Liver (tissue), 8 donors: ENCODE measurements at regions not wholly inside any gene's neighbourhood (a gene's known extent, or its start where the extent isn't known, plus 50 kb on each side); places are given as distances from the start of the nearest gene placed in this dataset.

Experiments
- DNase-seq: peaks from one replicate; pipeline ENCODE4 v3.0.0-alpha.2; 2017; ENCODE audit warnings: low spot score
- H3K27ac ChIP-seq, 2 donors: one replicate each; pipeline ENCODE4 v1.7.0; 2013; ENCODE audit warnings: inconsistent platforms in 2 of 2, low read length in 2 of 2, control low read depth in 1 of 2, low read depth in 1 of 2, mild to moderate bottlenecking in 1 of 2
- H3K27me3 ChIP-seq, 4 donors: one replicate each; pipeline versions ENCODE4 v1.6.1 to v1.7.0; 2013; ENCODE audit warnings: low read length in 3 of 4, inconsistent platforms in 1 of 4, mild to moderate bottlenecking in 1 of 4, moderate library complexity in 1 of 4; ENCODE audit not compliant: control insufficient read depth in 4 of 4, insufficient read depth in 4 of 4
- H3K36me3 ChIP-seq, 4 donors: one replicate each; pipeline versions ENCODE4 v1.6.1 to v1.7.0; 2013; ENCODE audit warnings: low read length in 3 of 4, mild to moderate bottlenecking in 3 of 4, low read depth in 1 of 4, moderate library complexity in 1 of 4; ENCODE audit not compliant: control insufficient read depth in 4 of 4, insufficient read depth in 3 of 4
- H3K4me1 ChIP-seq, 4 donors: one replicate each; pipeline versions ENCODE4 v1.6.1 to v1.7.0; 2013; ENCODE audit warnings: low read length in 3 of 4, mild to moderate bottlenecking in 3 of 4, moderate library complexity in 1 of 4; ENCODE audit not compliant: control insufficient read depth in 4 of 4, insufficient read depth in 4 of 4
- H3K4me3 ChIP-seq, 3 donors: one replicate each; pipeline versions ENCODE4 v1.6.1 to v1.7.0; 2013; ENCODE audit warnings: low read length in 3 of 3, control low read depth in 1 of 3, low read depth in 1 of 3, mild to moderate bottlenecking in 1 of 3
- H3K9ac ChIP-seq, 2 donors: one replicate each; pipeline ENCODE4 v1.7.0; 2013; ENCODE audit warnings: low read length in 2 of 2, mild to moderate bottlenecking in 2 of 2, moderate library complexity in 2 of 2, control low read depth in 1 of 2, low read depth in 1 of 2
- H3K9me3 ChIP-seq, 4 donors: one replicate each; pipeline versions ENCODE4 v1.6.1 to v1.7.0; 2013; ENCODE audit warnings: low read length in 3 of 4; ENCODE audit not compliant: control insufficient read depth in 4 of 4
- EGR1 ChIP-seq, 2 donors: IDR thresholded peaks; 2 replicates each; pipeline ENCODE4 v1.6.1; 2016 to 2018; ENCODE audit warnings: antibody characterized with exemption in 2 of 2, low read depth in 2 of 2
- FOXA1 ChIP-seq: IDR thresholded peaks from 2 replicates; pipeline ENCODE4 v1.6.1; 2016; ENCODE audit warnings: antibody characterized with exemption
- GABPA ChIP-seq, 2 donors: IDR thresholded peaks in 1 of 2; conservative IDR thresholded peaks in 1 of 2; 2 replicates each; pipeline ENCODE4 v1.6.1; 2016; ENCODE audit warnings: antibody characterized with exemption in 2 of 2, mild to moderate bottlenecking in 1 of 2, moderate library complexity in 1 of 2
- HNF4G ChIP-seq: IDR thresholded peaks from 2 replicates; pipeline ENCODE4 v1.6.1; 2016; ENCODE audit warnings: antibody characterized with exemption
- JUND ChIP-seq, 2 donors: IDR thresholded peaks; 2 replicates each; pipeline ENCODE4 v1.6.1; 2016; ENCODE audit warnings: antibody characterized with exemption in 2 of 2
- NR2F2 ChIP-seq: IDR thresholded peaks from 2 replicates; pipeline ENCODE4 v1.6.1; 2016; ENCODE audit warnings: antibody characterized with exemption
- RAD21 ChIP-seq, 2 donors: IDR thresholded peaks; 2 replicates each; pipeline ENCODE4 v1.6.1; 2016; ENCODE audit warnings: antibody characterized with exemption in 2 of 2, mild to moderate bottlenecking in 2 of 2
- RXRA ChIP-seq, 2 donors: IDR thresholded peaks; 2 replicates each; pipeline ENCODE4 v1.6.1; 2017 to 2018; ENCODE audit warnings: antibody characterized with exemption in 2 of 2, mild to moderate bottlenecking in 1 of 2
- SP1 ChIP-seq: IDR thresholded peaks from 2 replicates; pipeline ENCODE4 v1.6.1; 2018; ENCODE audit warnings: antibody characterized with exemption, mild to moderate bottlenecking
- YY1 ChIP-seq: IDR thresholded peaks from 2 replicates; pipeline ENCODE4 v1.6.1; 2016; ENCODE audit warnings: antibody characterized with exemption, mild to moderate bottlenecking
- WGBS: extraction: QIAGEN DNeasy Blood & Tissue Kit; methylation state at CpG from one replicate; pipeline ENCODE4 v1.1.7; 2013; 5-methylcytosine and 5-hydroxymethylcytosine counted together
- TF ChIP-seq, protein P1 (sequence below): IDR thresholded peaks from 2 replicates; pipeline ENCODE4 v1.6.1; 2016; ENCODE audit warnings: antibody characterized with exemption, mild to moderate bottlenecking
- TF ChIP-seq, protein P2 (sequence below): IDR thresholded peaks from 2 replicates; pipeline ENCODE4 v1.6.1; 2016; ENCODE audit warnings: antibody characterized with exemption
- TF ChIP-seq, protein P3 (sequence below): IDR thresholded peaks from 2 replicates; pipeline ENCODE4 v1.6.1; 2016; ENCODE audit warnings: antibody characterized with exemption
- TF ChIP-seq, protein P4 (sequence below): IDR thresholded peaks from 2 replicates; pipeline ENCODE4 v1.6.1; 2016; ENCODE audit warnings: antibody characterized with exemption
- TF ChIP-seq, protein P5 (sequence below): fragments of 150-350 bp; IDR thresholded peaks from 2 replicates; pipeline ENCODE4 v1.5.1; 2017; ENCODE audit warnings: improper control_type of control experiment, low read depth, low read length; ENCODE audit not compliant: missing input control
- donor health status: healthy.
- donor health status: healthy.
- donor health status: healthy.
- donor health status: healthy.
- donor health status: healthy.

DNA sequence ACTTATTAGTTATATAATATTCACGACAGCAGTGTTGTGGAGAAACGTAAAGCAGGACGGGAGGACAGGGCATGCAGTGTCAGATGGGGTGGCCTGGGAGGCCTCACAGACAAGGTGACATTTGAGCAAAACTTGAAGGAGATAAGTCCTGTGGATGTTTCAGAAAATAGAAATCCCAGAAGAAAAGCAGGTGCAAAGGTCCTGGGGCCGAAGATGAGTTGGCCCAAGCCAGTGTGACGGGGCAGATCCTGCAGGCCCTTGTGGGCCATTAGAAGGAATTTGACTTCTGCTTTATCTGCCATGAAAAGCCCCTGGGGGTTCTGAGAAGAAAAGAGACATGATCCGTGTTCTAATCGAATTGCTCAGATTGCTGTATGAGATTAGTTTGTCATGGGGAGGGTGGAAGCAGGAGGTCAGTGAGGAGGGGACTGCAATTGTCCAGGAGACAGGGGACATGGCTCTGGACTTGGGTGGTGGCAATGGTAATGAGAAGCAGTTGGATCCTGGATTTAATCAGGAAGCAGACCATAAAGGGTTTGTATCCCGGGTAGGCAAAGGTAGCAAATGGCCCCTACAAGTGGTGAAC lies 437.4 kb upstream of the SULF2 start:
- H3K36me3 ChIP-seq = no peaks in the 10 kb centered on the region
- H3K4me3 ChIP-seq = no peak overlapping the region
- no peak overlapping the region for H3K27ac ChIP-seq
- H3K4me1 ChIP-seq = no peaks in the 10 kb centered on the region
- TF ChIP-seq GABPA (IDR thresholded peaks at IDR 0.05 in 1 of 2, conservative IDR thresholded peaks at IDR 0.05 in 1 of 2) = no peak
- no peak for TF ChIP-seq JUND (IDR thresholded peaks at IDR 0.05)
- no peak for TF ChIP-seq FOXA1
- TF ChIP-seq, protein P1, sequence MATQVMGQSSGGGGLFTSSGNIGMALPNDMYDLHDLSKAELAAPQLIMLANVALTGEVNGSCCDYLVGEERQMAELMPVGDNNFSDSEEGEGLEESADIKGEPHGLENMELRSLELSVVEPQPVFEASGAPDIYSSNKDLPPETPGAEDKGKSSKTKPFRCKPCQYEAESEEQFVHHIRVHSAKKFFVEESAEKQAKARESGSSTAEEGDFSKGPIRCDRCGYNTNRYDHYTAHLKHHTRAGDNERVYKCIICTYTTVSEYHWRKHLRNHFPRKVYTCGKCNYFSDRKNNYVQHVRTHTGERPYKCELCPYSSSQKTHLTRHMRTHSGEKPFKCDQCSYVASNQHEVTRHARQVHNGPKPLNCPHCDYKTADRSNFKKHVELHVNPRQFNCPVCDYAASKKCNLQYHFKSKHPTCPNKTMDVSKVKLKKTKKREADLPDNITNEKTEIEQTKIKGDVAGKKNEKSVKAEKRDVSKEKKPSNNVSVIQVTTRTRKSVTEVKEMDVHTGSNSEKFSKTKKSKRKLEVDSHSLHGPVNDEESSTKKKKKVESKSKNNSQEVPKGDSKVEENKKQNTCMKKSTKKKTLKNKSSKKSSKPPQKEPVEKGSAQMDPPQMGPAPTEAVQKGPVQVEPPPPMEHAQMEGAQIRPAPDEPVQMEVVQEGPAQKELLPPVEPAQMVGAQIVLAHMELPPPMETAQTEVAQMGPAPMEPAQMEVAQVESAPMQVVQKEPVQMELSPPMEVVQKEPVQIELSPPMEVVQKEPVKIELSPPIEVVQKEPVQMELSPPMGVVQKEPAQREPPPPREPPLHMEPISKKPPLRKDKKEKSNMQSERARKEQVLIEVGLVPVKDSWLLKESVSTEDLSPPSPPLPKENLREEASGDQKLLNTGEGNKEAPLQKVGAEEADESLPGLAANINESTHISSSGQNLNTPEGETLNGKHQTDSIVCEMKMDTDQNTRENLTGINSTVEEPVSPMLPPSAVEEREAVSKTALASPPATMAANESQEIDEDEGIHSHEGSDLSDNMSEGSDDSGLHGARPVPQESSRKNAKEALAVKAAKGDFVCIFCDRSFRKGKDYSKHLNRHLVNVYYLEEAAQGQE = no peak
- no peak for TF ChIP-seq RXRA (IDR thresholded peaks at IDR 0.05)
- no peak for TF ChIP-seq YY1
- TF ChIP-seq, protein P2, sequence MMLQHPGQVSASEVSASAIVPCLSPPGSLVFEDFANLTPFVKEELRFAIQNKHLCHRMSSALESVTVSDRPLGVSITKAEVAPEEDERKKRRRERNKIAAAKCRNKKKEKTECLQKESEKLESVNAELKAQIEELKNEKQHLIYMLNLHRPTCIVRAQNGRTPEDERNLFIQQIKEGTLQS = no peak
- TF ChIP-seq, protein P3, sequence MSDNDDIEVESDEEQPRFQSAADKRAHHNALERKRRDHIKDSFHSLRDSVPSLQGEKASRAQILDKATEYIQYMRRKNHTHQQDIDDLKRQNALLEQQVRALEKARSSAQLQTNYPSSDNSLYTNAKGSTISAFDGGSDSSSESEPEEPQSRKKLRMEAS = no peak
- no peak for TF ChIP-seq NR2F2
- TF ChIP-seq RAD21 (IDR thresholded peaks at IDR 0.05) = no peak
- TF ChIP-seq, protein P4, sequence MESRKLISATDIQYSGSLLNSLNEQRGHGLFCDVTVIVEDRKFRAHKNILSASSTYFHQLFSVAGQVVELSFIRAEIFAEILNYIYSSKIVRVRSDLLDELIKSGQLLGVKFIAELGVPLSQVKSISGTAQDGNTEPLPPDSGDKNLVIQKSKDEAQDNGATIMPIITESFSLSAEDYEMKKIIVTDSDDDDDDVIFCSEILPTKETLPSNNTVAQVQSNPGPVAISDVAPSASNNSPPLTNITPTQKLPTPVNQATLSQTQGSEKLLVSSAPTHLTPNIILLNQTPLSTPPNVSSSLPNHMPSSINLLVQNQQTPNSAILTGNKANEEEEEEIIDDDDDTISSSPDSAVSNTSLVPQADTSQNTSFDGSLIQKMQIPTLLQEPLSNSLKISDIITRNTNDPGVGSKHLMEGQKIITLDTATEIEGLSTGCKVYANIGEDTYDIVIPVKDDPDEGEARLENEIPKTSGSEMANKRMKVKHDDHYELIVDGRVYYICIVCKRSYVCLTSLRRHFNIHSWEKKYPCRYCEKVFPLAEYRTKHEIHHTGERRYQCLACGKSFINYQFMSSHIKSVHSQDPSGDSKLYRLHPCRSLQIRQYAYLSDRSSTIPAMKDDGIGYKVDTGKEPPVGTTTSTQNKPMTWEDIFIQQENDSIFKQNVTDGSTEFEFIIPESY = no peak
- TF ChIP-seq, protein P5, sequence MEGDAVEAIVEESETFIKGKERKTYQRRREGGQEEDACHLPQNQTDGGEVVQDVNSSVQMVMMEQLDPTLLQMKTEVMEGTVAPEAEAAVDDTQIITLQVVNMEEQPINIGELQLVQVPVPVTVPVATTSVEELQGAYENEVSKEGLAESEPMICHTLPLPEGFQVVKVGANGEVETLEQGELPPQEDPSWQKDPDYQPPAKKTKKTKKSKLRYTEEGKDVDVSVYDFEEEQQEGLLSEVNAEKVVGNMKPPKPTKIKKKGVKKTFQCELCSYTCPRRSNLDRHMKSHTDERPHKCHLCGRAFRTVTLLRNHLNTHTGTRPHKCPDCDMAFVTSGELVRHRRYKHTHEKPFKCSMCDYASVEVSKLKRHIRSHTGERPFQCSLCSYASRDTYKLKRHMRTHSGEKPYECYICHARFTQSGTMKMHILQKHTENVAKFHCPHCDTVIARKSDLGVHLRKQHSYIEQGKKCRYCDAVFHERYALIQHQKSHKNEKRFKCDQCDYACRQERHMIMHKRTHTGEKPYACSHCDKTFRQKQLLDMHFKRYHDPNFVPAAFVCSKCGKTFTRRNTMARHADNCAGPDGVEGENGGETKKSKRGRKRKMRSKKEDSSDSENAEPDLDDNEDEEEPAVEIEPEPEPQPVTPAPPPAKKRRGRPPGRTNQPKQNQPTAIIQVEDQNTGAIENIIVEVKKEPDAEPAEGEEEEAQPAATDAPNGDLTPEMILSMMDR = no peak
- no peak for TF ChIP-seq EGR1 (IDR thresholded peaks at IDR 0.05; ENCODE audit: low read depth in 2 of 2)
- no peaks in the 10 kb centered on the region for H3K9me3 ChIP-seq
- H3K9ac ChIP-seq = no peak overlapping the region
- DNase-seq = no peak
- peaks cover 0 to 8% (median 0%) of the 10 kb centered on the region in 4 donors for H3K27me3 ChIP-seq
- 83% methylated on average over 8 of the region's 8 CpGs for WGBS

DNA sequence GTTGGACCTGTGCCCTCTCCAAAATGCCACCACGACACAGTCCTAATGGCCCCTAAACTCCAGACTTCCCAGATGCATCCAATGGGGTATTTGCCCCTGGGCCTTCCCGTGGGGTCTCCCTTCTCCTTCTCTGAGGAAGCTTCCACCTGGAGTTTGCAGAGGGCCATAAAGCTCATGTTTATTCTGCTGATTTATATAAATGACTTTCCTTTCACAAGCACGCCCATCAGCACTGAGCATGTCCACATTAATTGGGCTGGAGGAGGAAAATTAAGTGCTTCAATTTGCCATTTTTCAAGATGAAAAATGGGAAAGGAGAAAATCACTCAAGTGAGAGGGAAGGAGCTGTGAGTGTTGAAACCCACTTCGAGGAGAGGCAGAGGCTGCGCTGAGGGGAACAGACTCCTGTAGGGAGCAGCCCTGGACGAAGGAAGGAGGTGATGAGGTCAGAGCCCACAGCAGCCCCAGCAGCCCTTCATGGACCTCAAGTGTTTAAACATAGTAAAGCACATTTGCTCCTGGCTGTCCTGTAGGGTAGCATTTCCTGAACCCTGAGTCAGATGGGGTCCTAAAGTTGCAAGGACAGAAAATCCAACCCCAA lies 434.9 kb upstream of the SULF2 start:
- Histone ChIP-seq H3K4me3 (no peak overlapping the region), H3K9me3 (no peaks in the 10 kb centered on the region), H3K36me3 (no peaks in the 10 kb centered on the region), H3K4me1 (no peaks in the 10 kb centered on the region), H3K27me3 (peaks cover 0 to 8% (median 0%) of the 10 kb centered on the region in 4 donors), H3K27ac (no peak overlapping the region), H3K9ac (no peak overlapping the region)
- 70% methylated on average over 6 of the region's 6 CpGs for WGBS
- DNase-seq = no peak
- TF ChIP-seq SP1 = no peak
- TF ChIP-seq JUND (IDR thresholded peaks at IDR 0.05) = no peak
- TF ChIP-seq HNF4G = no peak
